ENCODE measurements at regions not wholly inside any gene's neighbourhood (a gene's known extent, or its start where the extent isn't known, plus 50 kb on each side); places are given as distances from the start of the nearest gene placed in this dataset.
"Not testable (repeated sequence)": the region's sequence is repeated elsewhere in the genome, so short reads cannot be mapped to it uniquely, and the experiment has no call there.

GRCh38 chr11:12585861-12586260, 88.4 kb upstream of the TEAD1 start:
- H3K36me3 Mint-ChIP-seq (ENCODE audit: unreplicated experiment), result no peaks in the 10 kb centered on the region
- no peak overlapping the region for H3K4me3 Mint-ChIP-seq (ENCODE audit: unreplicated experiment)
- H3K4me1 Mint-ChIP-seq (ENCODE audit: unreplicated experiment), result peaks cover 12% of the 10 kb centered on the region
- TF ChIP-seq CTCF (IDR thresholded peaks at IDR 0.05), result no peak
- DNase-seq (ENCODE audit: extremely low spot score, unreplicated experiment), result no peak
- H3K9me3 Mint-ChIP-seq (ENCODE audit: unreplicated experiment), result no peaks in the 10 kb centered on the region
- H3K27ac Mint-ChIP-seq (ENCODE audit: unreplicated experiment), result no peak overlapping the region
- no peaks in the 10 kb centered on the region for H3K27me3 Mint-ChIP-seq (ENCODE audit: unreplicated experiment)

GRCh38 chr11:12587333-12587991, 86.8 kb upstream of the TEAD1 start:
- H3K4me1 Mint-ChIP-seq (ENCODE audit: unreplicated experiment), result peaks cover 9% of the 10 kb centered on the region
- H3K9me3 Mint-ChIP-seq (ENCODE audit: unreplicated experiment), result no peaks in the 10 kb centered on the region
- no peaks in the 10 kb centered on the region for H3K27me3 Mint-ChIP-seq (ENCODE audit: unreplicated experiment)
- no peak for TF ChIP-seq CTCF (IDR thresholded peaks at IDR 0.05)
- no peaks in the 10 kb centered on the region for H3K36me3 Mint-ChIP-seq (ENCODE audit: unreplicated experiment)
- H3K27ac Mint-ChIP-seq (ENCODE audit: unreplicated experiment), result no peak overlapping the region
- DNase-seq (ENCODE audit: extremely low spot score, unreplicated experiment), result no peak
- H3K4me3 Mint-ChIP-seq (ENCODE audit: unreplicated experiment), result no peak overlapping the region

GRCh38 chr11:12591706-12592105, 82.5 kb upstream of the TEAD1 start:
- H3K27me3 Mint-ChIP-seq (ENCODE audit: unreplicated experiment), result no peaks in the 10 kb centered on the region
- H3K4me3 Mint-ChIP-seq (ENCODE audit: unreplicated experiment), result no peak overlapping the region

GRCh38 chr11:12592283-12592682, 81.9 kb upstream of the TEAD1 start:
- no peak overlapping the region for H3K27ac Mint-ChIP-seq (ENCODE audit: unreplicated experiment)

More at GRCh38 chr11:12591706-12592105, 82.5 kb upstream of the TEAD1 start:
- Mint-ChIP-seq H3K9me3 (ENCODE audit: unreplicated experiment) (no peaks in the 10 kb centered on the region), H3K4me1 (ENCODE audit: unreplicated experiment) (peaks cover 9% of the 10 kb centered on the region), H3K36me3 (ENCODE audit: unreplicated experiment) (no peaks in the 10 kb centered on the region), H3K27ac (ENCODE audit: unreplicated experiment) (no peak overlapping the region)
- TF ChIP-seq CTCF (IDR thresholded peaks at IDR 0.05), result no peak
- no peak for DNase-seq (ENCODE audit: extremely low spot score, unreplicated experiment)

GRCh38 chr11:12595089-12595847, 79.0 kb upstream of the TEAD1 start:
- not testable (repeated sequence) for H3K9me3 Mint-ChIP-seq (ENCODE audit: unreplicated experiment); H3K36me3 Mint-ChIP-seq (ENCODE audit: unreplicated experiment); H3K27ac Mint-ChIP-seq (ENCODE audit: unreplicated experiment); H3K27me3 Mint-ChIP-seq (ENCODE audit: unreplicated experiment); H3K4me3 Mint-ChIP-seq (ENCODE audit: unreplicated experiment); H3K4me1 Mint-ChIP-seq (ENCODE audit: unreplicated experiment); DNase-seq (ENCODE audit: extremely low spot score, unreplicated experiment)

More at GRCh38 chr11:12592283-12592682, 81.9 kb upstream of the TEAD1 start:
- Mint-ChIP-seq H3K27me3 (ENCODE audit: unreplicated experiment) (no peaks in the 10 kb centered on the region), H3K4me1 (ENCODE audit: unreplicated experiment) (peaks cover 4% of the 10 kb centered on the region), H3K9me3 (ENCODE audit: unreplicated experiment) (no peaks in the 10 kb centered on the region), H3K36me3 (ENCODE audit: unreplicated experiment) (no peaks in the 10 kb centered on the region), H3K4me3 (ENCODE audit: unreplicated experiment) (no peak overlapping the region)
- no peak for TF ChIP-seq CTCF (IDR thresholded peaks at IDR 0.05)
- no peak for DNase-seq (ENCODE audit: extremely low spot score, unreplicated experiment)

Measured in osteocyte (in vitro differentiated cells).